Large intestine (tissue), 3 donors: ENCODE measurements at regions not wholly inside any gene's neighbourhood (a gene's known extent, or its start where the extent isn't known, plus 50 kb on each side); places are given as distances from the start of the nearest gene placed in this dataset.

Experiments
- DNase-seq, 2 donors: peaks; one replicate each; pipeline versions ENCODE4 v3.0.0 to v3.0.0-alpha.2; 2013
- H3K27ac ChIP-seq: one replicate; pipeline ENCODE4 v1.5.1; 2013; ENCODE audit warnings: low read length
- H3K27me3 ChIP-seq: 2 replicates; pipeline ENCODE4 v1.6.1; 2013; ENCODE audit warnings: low read length; ENCODE audit not compliant: control insufficient read depth, insufficient read depth
- H3K36me3 ChIP-seq: 2 replicates; pipeline ENCODE4 v1.6.1; 2013; ENCODE audit warnings: low read length; ENCODE audit not compliant: control insufficient read depth, insufficient read depth
- H3K4me1 ChIP-seq: one replicate; pipeline ENCODE4 v1.6.1; 2013; ENCODE audit warnings: low read length; ENCODE audit not compliant: control insufficient read depth, insufficient read depth
- H3K4me3 ChIP-seq: one replicate; pipeline ENCODE4 v1.5.1; 2013; ENCODE audit warnings: low read length
- H3K9me3 ChIP-seq: one replicate; pipeline ENCODE4 v1.6.1; 2013; ENCODE audit warnings: mild to moderate bottlenecking, low read depth, low read length, moderate library complexity; ENCODE audit not compliant: control insufficient read depth
- WGBS: methylation state at CpG from one replicate; pipeline ENCODE4 v1.1.5; 2013; ENCODE audit warnings: low lambda C conversion rate; ENCODE audit not compliant: insufficient coverage; 5-methylcytosine and 5-hydroxymethylcytosine counted together

- Histone ChIP-seq H3K4me3 (no peak overlapping the region), H3K36me3 (no peaks in the 10 kb centered on the region), H3K27me3 (peaks cover 45% of the 10 kb centered on the region), H3K27ac (no peak overlapping the region), H3K9me3 (no peaks in the 10 kb centered on the region), H3K4me1 (no peaks in the 10 kb centered on the region)
- no CpG with 5 or more reads among the region's 2 CpGs for WGBS
- DNase-seq = no peak
Measured at GRCh38 chr2:176633754-176634153, 364.5 kb downstream of the MTX2 start.

GRCh38 chr2:176636401-176636800 is 367.2 kb downstream of the MTX2 start:
- no peak for DNase-seq
- H3K27ac ChIP-seq = no peak overlapping the region
- no peaks in the 10 kb centered on the region for H3K4me1 ChIP-seq
- H3K27me3 ChIP-seq = peaks cover 63% of the 10 kb centered on the region
- H3K36me3 ChIP-seq = no peaks in the 10 kb centered on the region
- H3K9me3 ChIP-seq = no peaks in the 10 kb centered on the region
- no peak overlapping the region for H3K4me3 ChIP-seq
- 75% methylated on average over 3 of the region's 3 CpGs for WGBS

GRCh38 chr2:176637142-176637485 is 367.9 kb downstream of the MTX2 start:
- Histone ChIP-seq H3K4me3 (peak overlapping the region; percentile 49), H3K4me1 (no peaks in the 10 kb centered on the region), H3K27ac (peak overlapping the region; percentile 51), H3K9me3 (no peaks in the 10 kb centered on the region), H3K36me3 (no peaks in the 10 kb centered on the region), H3K27me3 (peaks cover 66% of the 10 kb centered on the region)
- DNase-seq = no peak
- WGBS = no CpG with 5 or more reads among the region's 13 CpGs

- peak in 1 of 2 donors; percentile 46 for DNase-seq
- Histone ChIP-seq H3K9me3 (no peaks in the 10 kb centered on the region), H3K4me3 (peak overlapping the region; percentile 49), H3K27me3 (peaks cover 70% of the 10 kb centered on the region), H3K27ac (peak overlapping the region; percentile 51), H3K36me3 (no peaks in the 10 kb centered on the region), H3K4me1 (no peaks in the 10 kb centered on the region)
- WGBS = no CpG with 5 or more reads among the region's 74 CpGs
Measured at GRCh38 chr2:176637486-176638166, 368.4 kb downstream of the MTX2 start.

GRCh38 chr2:176638167-176639015 is 369.1 kb downstream of the MTX2 start:
- Histone ChIP-seq H3K27ac (no peak overlapping the region), H3K36me3 (no peaks in the 10 kb centered on the region), H3K9me3 (no peaks in the 10 kb centered on the region), H3K4me1 (no peaks in the 10 kb centered on the region), H3K4me3 (peak overlapping the region; percentile 49), H3K27me3 (peaks cover 72% of the 10 kb centered on the region)
- WGBS = no CpG with 5 or more reads among the region's 39 CpGs
- DNase-seq = peak; percentile 41 to 58

GRCh38 chr2:176639016-176639343 is 369.7 kb downstream of the MTX2 start:
- Histone ChIP-seq H3K4me1 (no peaks in the 10 kb centered on the region), H3K4me3 (no peak overlapping the region), H3K9me3 (no peaks in the 10 kb centered on the region), H3K36me3 (no peaks in the 10 kb centered on the region), H3K27ac (no peak overlapping the region), H3K27me3 (peaks cover 72% of the 10 kb centered on the region)
- 58% methylated on average over 2 of the region's 7 CpGs for WGBS
- no peak for DNase-seq

- WGBS = 67% methylated on average over 1 of the region's 5 CpGs
Measured at GRCh38 chr2:176639671-176640070, 370.4 kb downstream of the MTX2 start.

GRCh38 chr2:176641436-176641835 is 372.2 kb downstream of the MTX2 start:
- no peaks in the 10 kb centered on the region for H3K9me3 ChIP-seq
- no peak for DNase-seq
- H3K36me3 ChIP-seq = no peaks in the 10 kb centered on the region
- H3K27me3 ChIP-seq = peaks cover 83% of the 10 kb centered on the region
- H3K27ac ChIP-seq = no peak overlapping the region
- WGBS = no CpG with 5 or more reads among the region's 2 CpGs
- H3K4me3 ChIP-seq = no peak overlapping the region
- H3K4me1 ChIP-seq = no peaks in the 10 kb centered on the region

More at GRCh38 chr2:176639671-176640070, 370.4 kb downstream of the MTX2 start:
- Histone ChIP-seq H3K4me1 (no peaks in the 10 kb centered on the region), H3K27me3 (peaks cover 73% of the 10 kb centered on the region), H3K4me3 (no peak overlapping the region), H3K27ac (no peak overlapping the region), H3K9me3 (no peaks in the 10 kb centered on the region), H3K36me3 (no peaks in the 10 kb centered on the region)
- no peak for DNase-seq

- Histone ChIP-seq H3K36me3 (no peaks in the 10 kb centered on the region), H3K27me3 (peaks cover 81% of the 10 kb centered on the region), H3K27ac (no peak overlapping the region), H3K4me3 (no peak overlapping the region), H3K4me1 (no peaks in the 10 kb centered on the region), H3K9me3 (no peaks in the 10 kb centered on the region)
- WGBS = no CpG with 5 or more reads among the region's 4 CpGs
- no peak for DNase-seq
Measured at GRCh38 chr2:176642074-176642473, 372.8 kb downstream of the MTX2 start.

GRCh38 chr2:176643646-176644045 is 374.4 kb downstream of the MTX2 start:
- Histone ChIP-seq H3K27me3 (peaks cover 73% of the 10 kb centered on the region), H3K4me1 (no peaks in the 10 kb centered on the region), H3K4me3 (no peak overlapping the region), H3K36me3 (no peaks in the 10 kb centered on the region), H3K27ac (no peak overlapping the region), H3K9me3 (no peaks in the 10 kb centered on the region)
- DNase-seq = peak in 1 of 2 donors; percentile 8
- no CpG with 5 or more reads among the region's 8 CpGs for WGBS
